Left lung (tissue), 4 donors: ENCODE measurements at regions not wholly inside any gene's neighbourhood (a gene's known extent, or its start where the extent isn't known, plus 50 kb on each side); places are given as distances from the start of the nearest gene placed in this dataset.

Experiments used
- ATAC-seq: fragments of 200-7000 bp; cut with Tn5 transposase; one replicate; pipeline ENCODE4 v1.9.1; 2020; ENCODE audit warnings: moderate library complexity
- DNase-seq, 4 donors: peaks; one replicate each; pipeline ENCODE4 v3.0.0-alpha.2; 2013 to 2020
- H3K27ac ChIP-seq, 2 donors: fragments of 200-600 bp; sonication (generic) in 1 of 2; one replicate each; pipeline versions ENCODE4 v1.5.0 to v1.8.0; 2020 to 2021
- H3K27me3 ChIP-seq, 2 donors: fragments of 200-600 bp; sonication (generic) in 1 of 2; one replicate each; pipeline versions ENCODE4 v1.5.0 to v1.8.0; 2020 to 2021
- H3K36me3 ChIP-seq, 2 donors: fragments of 200-600 bp; sonication (generic) in 1 of 2; one replicate each; pipeline versions ENCODE4 v1.5.0 to v1.8.0; 2020 to 2021
- H3K4me1 ChIP-seq, 2 donors: fragments of 200-600 bp; one replicate each; pipeline ENCODE4 v1.8.0; 2021
- H3K4me3 ChIP-seq, 2 donors: fragments of 200-600 bp; sonication (generic) in 1 of 2; one replicate each; pipeline versions ENCODE4 v1.5.0 to v1.8.0; 2020 to 2021; ENCODE audit warnings: mild to moderate bottlenecking in 1 of 2
- H3K9me3 ChIP-seq, 2 donors: fragments of 200-600 bp; sonication (generic) in 1 of 2; one replicate each; pipeline versions ENCODE4 v1.5.0 to v1.8.0; 2020 to 2021
- intact Hi-C, 2 donors: fragments of 100-400 bp; cut with DNase I; formaldehyde crosslinking; loops; one replicate each; pipeline versions ENCODE4 v1.11.2 to v1.14.2; 2022
- TF ChIP-seq, protein P1 (sequence below), 2 donors: fragments of 200-600 bp; sonication (generic) in 1 of 2; IDR thresholded peaks; one replicate each; pipeline versions ENCODE4 v1.5.0 to v1.8.0; 2021; ENCODE audit warnings: antibody characterized with exemption in 2 of 2
- donor health status: DM: no; HTN: yes; CAD: no.
- donor health status: DM: no; HTN: no; CAD: no.

GRCh38 chr2:9092383-9093282 lies 89.1 kb upstream of the MBOAT2 start:
- TF ChIP-seq, protein P1, sequence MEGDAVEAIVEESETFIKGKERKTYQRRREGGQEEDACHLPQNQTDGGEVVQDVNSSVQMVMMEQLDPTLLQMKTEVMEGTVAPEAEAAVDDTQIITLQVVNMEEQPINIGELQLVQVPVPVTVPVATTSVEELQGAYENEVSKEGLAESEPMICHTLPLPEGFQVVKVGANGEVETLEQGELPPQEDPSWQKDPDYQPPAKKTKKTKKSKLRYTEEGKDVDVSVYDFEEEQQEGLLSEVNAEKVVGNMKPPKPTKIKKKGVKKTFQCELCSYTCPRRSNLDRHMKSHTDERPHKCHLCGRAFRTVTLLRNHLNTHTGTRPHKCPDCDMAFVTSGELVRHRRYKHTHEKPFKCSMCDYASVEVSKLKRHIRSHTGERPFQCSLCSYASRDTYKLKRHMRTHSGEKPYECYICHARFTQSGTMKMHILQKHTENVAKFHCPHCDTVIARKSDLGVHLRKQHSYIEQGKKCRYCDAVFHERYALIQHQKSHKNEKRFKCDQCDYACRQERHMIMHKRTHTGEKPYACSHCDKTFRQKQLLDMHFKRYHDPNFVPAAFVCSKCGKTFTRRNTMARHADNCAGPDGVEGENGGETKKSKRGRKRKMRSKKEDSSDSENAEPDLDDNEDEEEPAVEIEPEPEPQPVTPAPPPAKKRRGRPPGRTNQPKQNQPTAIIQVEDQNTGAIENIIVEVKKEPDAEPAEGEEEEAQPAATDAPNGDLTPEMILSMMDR (IDR thresholded peaks at IDR 0.05), result no peak
- ATAC-seq, result no peak
- Histone ChIP-seq H3K4me1 (peaks cover 4 to 14% of the 10 kb centered on the region in 2 donors), H3K27ac (no peak overlapping the region), H3K4me3 (no peak overlapping the region), H3K36me3 (no peaks in the 10 kb centered on the region), H3K9me3 (no peaks in the 10 kb centered on the region), H3K27me3 (no peaks in the 10 kb centered on the region)
- DNase-seq, result no peak
- intact Hi-C loops, result no loop called here

GRCh38 chr2:9091811-9092210 lies 88.3 kb upstream of the MBOAT2 start:
- TF ChIP-seq, protein P1 (IDR thresholded peaks at IDR 0.05), result no peak
- Histone ChIP-seq H3K9me3 (no peaks in the 10 kb centered on the region), H3K27me3 (no peaks in the 10 kb centered on the region), H3K36me3 (no peaks in the 10 kb centered on the region), H3K27ac (no peak overlapping the region), H3K4me1 (peaks cover 4 to 14% of the 10 kb centered on the region in 2 donors), H3K4me3 (no peak overlapping the region)
- ATAC-seq (no peak), DNase-seq (no peak)
- intact Hi-C loops, result no loop called here

DNA sequence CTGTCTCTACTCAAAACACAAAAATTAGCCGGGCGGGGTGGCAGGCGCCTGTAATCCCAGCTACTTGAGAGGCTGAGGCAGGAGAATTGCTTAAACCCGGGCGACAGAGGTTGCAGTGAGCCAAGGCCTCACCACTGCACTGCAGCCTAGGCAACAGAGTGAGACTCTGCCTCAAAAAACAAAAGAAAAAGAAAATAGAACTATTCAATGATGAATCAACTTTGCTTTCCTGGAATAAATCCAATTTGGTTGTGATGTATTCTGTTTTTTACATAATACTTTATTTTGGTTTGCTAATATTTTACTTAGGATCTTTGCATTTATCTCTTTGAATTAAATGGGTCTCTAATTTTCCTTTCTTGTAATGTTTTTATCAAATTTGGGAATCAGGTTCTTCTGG lies 86.3 kb upstream of the MBOAT2 start:
- Histone ChIP-seq H3K4me1 (peaks cover 0 to 5% of the 10 kb centered on the region in 2 donors), H3K27ac (no peak overlapping the region), H3K36me3 (no peaks in the 10 kb centered on the region), H3K4me3 (no peak overlapping the region), H3K9me3 (no peaks in the 10 kb centered on the region), H3K27me3 (no peaks in the 10 kb centered on the region)
- TF ChIP-seq, protein P1 (IDR thresholded peaks at IDR 0.05), result no peak
- intact Hi-C loops, result no loop called here
- DNase-seq (no peak), ATAC-seq (no peak)

GRCh38 chr2:9087121-9087681 lies 83.7 kb upstream of the MBOAT2 start:
- intact Hi-C loops, result no loop called here
- no peaks in the 10 kb centered on the region for H3K9me3 ChIP-seq
- no peak for ATAC-seq
- no peak for DNase-seq
- H3K4me1 ChIP-seq, result peaks cover 0 to 5% of the 10 kb centered on the region in 2 donors
- H3K27me3 ChIP-seq, result no peaks in the 10 kb centered on the region
- H3K4me3 ChIP-seq, result no peak overlapping the region
- TF ChIP-seq, protein P1 (IDR thresholded peaks at IDR 0.05), result no peak
- H3K27ac ChIP-seq, result no peak overlapping the region
- no peaks in the 10 kb centered on the region for H3K36me3 ChIP-seq

GRCh38 chr2:9086465-9086864 lies 83.0 kb upstream of the MBOAT2 start:
- ATAC-seq, result no peak
- no peaks in the 10 kb centered on the region for H3K36me3 ChIP-seq
- no peak for DNase-seq
- H3K27ac ChIP-seq, result no peak overlapping the region
- H3K4me1 ChIP-seq, result peaks cover 0 to 5% of the 10 kb centered on the region in 2 donors
- no peaks in the 10 kb centered on the region for H3K27me3 ChIP-seq
- TF ChIP-seq, protein P1 (IDR thresholded peaks at IDR 0.05), result no peak
- H3K9me3 ChIP-seq, result peaks cover 0 to 5% of the 10 kb centered on the region in 2 donors
- intact Hi-C loops, result no loop called here
- H3K4me3 ChIP-seq, result no peak overlapping the region
